Stimulated activated CD8-positive, alpha-beta memory T cell treated with anti-CD3 and anti-CD28 coated beads, Interleukin-2, amount 100 ng/mL, for 1 hour (primary cell): ENCODE measurements at regions not wholly inside any gene's neighbourhood (a gene's known extent, or its start where the extent isn't known, plus 50 kb on each side); places are given as distances from the start of the nearest gene placed in this dataset.

Experiments used
- DNase-seq, 2 donors: peaks; one replicate each; pipeline ENCODE4 v3.0.0-alpha.2; 2020; ENCODE audit warnings: low read depth in 2 of 2

- no peak for DNase-seq
Measured at GRCh38 chr10:44618910-44619309, 234.0 kb upstream of the CXCL12 start.

- DNase-seq = no peak
Measured at GRCh38 chr10:44619521-44619920, 234.6 kb upstream of the CXCL12 start.

- DNase-seq = no peak
Measured at GRCh38 chr10:44619975-44620374, 235.1 kb upstream of the CXCL12 start.

GRCh38 chr10:44627591-44628354 is 242.9 kb upstream of the CXCL12 start:
- no peak for DNase-seq

- DNase-seq = no peak
Measured at GRCh38 chr10:44628921-44629320, 244.0 kb upstream of the CXCL12 start.

GRCh38 chr10:44635176-44635575 is 250.3 kb upstream of the CXCL12 start:
- DNase-seq = no peak

GRCh38 chr10:44636625-44637024 is 251.7 kb upstream of the CXCL12 start:
- no peak for DNase-seq

- DNase-seq = no peak
Measured at GRCh38 chr10:44640429-44640828, 255.5 kb upstream of the CXCL12 start.

GRCh38 chr10:44647473-44647872 is 262.6 kb upstream of the CXCL12 start:
- DNase-seq = no peak

GRCh38 chr10:44647877-44648542 is 263.1 kb upstream of the CXCL12 start:
- DNase-seq = no peak

GRCh38 chr10:44650691-44651661 is 260.2 kb upstream of the TMEM72 start:
- no peak for DNase-seq

- no peak for DNase-seq
Measured at GRCh38 chr10:44651834-44652233, 259.3 kb upstream of the TMEM72 start.

GRCh38 chr10:44659320-44659719 is 251.8 kb upstream of the TMEM72 start:
- DNase-seq = no peak

- no peak for DNase-seq
Measured at GRCh38 chr10:44660271-44660670, 250.9 kb upstream of the TMEM72 start.

GRCh38 chr10:44662051-44662450 is 249.1 kb upstream of the TMEM72 start:
- no peak for DNase-seq

- DNase-seq = no peak
Measured at GRCh38 chr10:44668336-44668735, 242.8 kb upstream of the TMEM72 start.

- no peak for DNase-seq
Measured at GRCh38 chr10:44671319-44671718, 239.8 kb upstream of the TMEM72 start.

GRCh38 chr10:44673245-44673983 is 237.7 kb upstream of the TMEM72 start:
- DNase-seq = no peak

GRCh38 chr10:44674536-44675386 is 236.4 kb upstream of the TMEM72 start:
- no peak for DNase-seq

GRCh38 chr10:44675387-44675874 is 235.7 kb upstream of the TMEM72 start:
- no peak for DNase-seq
